ENCODE measurements at regions not wholly inside any gene's neighbourhood (a gene's known extent, or its start where the extent isn't known, plus 50 kb on each side); places are given as distances from the start of the nearest gene placed in this dataset.
A peak's percentile ranks its signal among the peaks of the same experiment; 100 is the strongest.
"Not testable (repeated sequence)": the region's sequence is repeated elsewhere in the genome, so short reads cannot be mapped to it uniquely, and the experiment has no call there.

DNA sequence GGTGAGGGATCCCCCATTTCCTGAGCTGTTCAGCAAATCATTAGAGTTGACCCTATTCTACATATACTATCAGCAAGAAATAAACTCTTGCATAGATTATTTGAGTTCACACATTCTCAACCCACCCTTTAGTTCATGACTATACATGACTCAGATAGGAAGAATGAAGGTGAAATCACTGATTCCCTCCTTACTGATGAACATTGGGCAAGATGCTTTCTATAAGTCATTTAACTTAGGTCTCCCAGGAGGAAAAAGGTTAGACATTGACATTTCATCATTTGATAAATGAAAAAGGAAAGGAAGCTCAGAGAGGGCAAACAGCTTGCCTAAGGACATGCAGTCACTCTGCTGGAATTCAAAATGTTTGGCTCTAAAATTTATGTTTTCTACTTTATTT, 408.0 kb downstream of the TMEM182 start:
- DNase-seq, result no peak

DNA sequence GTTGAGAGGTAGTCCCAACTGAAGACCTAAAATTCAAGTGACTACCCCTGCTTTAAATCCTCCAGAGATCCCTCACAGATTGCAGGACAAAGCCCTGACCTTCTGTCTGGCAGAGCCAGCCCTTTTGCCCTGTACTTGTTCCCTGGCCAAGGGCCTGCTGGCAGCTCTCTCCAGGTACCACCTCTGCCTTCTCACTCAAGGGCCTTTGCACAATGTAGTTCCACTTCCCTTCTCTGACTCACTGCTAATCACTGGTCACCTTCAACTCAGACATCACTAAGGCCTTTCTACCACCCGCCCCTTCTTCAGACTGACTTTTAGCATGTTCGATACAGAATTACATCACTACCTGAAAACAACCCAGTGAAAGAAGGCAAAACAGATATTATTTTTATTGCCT, 411.0 kb downstream of the TMEM182 start:
- DNase-seq, result no peak

DNA sequence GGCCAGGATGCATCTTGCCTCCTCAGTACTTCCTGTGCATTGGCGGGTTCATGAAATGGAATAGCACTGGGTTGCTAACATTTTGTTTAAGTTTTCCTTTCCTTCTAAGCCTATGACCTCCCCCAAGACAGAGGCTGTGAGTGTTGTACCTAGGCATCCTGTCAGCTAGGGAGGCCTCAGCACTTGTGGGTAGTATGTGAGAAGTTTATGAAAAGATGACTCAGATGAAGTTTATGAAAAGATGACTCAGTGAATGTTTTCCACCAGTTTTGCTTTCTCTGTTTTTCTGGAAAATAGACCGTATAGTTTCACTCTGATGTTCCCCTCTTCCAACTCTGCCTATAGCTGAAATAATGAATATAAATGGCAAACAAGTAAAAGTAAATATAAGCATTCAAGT, 412.9 kb downstream of the TMEM182 start:
- DNase-seq, result peak; percentile 9

DNA sequence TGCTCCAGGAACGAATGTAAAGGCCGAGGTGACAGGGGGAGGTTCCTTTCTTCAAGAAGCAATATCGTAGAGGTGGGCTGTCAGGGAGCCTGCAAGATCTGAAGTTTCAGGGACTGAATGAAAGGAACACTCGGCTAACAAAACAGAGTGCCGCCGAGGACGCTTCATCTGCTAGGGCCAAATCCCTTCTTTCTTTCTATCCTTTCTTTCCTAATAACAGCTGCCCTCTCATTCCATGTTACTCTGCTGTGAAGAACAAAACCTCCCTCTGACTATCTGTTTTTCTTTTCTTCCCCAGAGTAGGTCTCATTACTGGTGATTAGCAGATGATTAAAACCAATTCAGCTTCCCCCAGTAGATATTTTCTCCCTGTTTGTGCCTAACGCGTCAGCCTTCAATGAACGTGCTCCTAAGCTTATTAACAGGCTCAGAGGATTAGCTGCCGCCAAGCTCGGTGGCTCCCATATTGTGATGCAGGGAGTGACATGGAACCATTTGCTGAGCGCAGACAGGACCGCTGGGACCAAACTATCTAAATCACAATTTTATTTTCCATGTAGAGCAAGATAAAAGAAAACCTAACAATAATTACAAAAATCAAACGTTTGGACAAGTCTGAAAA, 414.6 kb downstream of the TMEM182 start:
- DNase-seq, result no peak

DNA sequence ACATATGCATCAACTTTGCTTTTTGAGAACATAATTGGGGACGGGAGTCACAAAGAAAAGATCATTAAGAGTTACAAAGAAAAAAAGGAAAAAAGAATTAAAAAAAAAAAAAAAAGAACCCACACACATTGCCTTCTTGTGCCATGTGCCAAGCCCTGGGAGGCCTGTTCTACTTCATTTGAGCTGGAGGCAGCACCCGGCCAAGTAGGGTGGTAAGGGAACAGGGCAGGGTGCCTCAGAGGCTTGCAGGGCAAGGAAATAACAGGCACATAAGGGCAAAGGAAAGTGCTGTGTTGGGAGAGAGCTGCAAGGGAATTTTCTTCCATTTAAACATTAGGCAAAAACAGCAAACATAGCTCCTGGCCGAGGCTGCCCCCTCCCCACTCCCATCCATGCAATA, 418.0 kb downstream of the TMEM182 start:
- DNase-seq, result no peak

DNA sequence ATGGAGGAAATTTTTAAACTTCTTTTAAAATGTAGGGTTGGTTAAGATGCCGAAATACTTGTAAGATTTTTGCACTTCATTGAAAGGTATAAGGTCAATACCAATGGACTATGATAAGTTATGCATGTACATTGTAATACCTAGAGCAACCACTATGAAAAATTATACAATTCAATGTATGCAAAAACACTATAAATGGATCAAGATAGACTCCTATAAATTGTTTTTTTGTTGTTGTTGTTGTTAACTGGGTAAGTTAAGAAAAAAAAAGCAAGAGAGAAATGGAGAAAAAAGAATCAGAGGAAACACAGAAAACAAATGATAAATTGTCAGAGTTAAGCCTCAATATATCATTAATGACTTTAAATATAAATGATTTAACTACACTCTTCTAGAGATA, 421.2 kb downstream of the TMEM182 start:
- DNase-seq, result no peak

DNA sequence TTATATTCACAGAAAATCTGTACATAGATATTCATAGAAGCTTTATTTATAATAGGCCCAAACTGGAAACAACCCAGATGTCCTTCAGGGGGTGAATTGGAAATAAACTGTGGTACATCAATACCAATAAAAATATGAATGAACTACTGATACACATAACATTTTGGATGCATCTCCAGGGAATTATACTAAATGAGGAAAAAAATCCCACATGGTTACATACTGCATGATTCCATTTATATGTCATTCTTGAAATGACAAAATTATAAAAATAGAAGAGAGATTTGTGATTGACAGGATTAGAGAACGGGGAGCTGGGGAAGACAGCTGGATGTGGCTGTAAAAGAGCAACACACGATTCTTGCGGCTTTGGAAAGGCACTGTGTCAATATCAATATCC, 435.0 kb downstream of the TMEM182 start:
- no peak for DNase-seq

DNA sequence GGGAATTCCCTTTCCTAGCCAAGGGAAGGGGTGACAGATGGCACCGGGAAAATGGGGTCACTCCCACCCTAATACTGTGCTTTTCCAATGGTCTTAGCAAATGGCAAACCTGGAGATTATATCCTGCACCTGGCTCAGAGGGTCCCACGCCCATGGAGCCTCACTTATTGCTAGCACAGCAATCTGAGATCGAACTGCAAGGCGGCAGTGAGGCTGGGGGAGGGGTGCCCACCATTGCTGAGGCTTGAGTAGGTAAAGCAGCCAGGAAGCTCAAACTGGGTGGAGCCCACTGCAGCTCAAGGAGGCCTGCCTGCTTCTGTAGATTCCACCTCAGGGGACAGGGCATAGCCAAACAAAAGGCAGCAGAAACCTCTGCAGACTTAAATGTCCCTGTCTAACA, 438.9 kb downstream of the TMEM182 start:
- not testable (repeated sequence) for DNase-seq

DNA sequence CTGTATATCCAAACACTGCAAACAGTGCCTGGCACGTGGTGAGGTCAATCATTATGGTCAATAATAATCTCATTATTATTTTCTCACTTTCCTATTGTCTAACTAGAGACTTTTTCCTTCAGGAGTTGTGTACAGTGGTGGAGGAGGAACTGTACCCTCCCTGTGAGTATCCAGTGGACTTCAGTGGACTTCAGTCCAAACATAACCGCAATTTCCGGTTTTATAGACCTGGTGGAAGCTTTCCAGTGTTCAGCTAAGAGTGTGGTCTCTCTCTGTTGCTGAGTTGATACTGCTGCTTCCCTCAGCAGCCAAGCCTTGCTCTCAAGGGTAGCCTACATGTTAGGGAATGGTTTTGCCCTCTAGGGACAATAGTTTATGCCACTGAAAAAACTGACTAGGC, 447.1 kb downstream of the TMEM182 start:
- DNase-seq, result no peak

DNA sequence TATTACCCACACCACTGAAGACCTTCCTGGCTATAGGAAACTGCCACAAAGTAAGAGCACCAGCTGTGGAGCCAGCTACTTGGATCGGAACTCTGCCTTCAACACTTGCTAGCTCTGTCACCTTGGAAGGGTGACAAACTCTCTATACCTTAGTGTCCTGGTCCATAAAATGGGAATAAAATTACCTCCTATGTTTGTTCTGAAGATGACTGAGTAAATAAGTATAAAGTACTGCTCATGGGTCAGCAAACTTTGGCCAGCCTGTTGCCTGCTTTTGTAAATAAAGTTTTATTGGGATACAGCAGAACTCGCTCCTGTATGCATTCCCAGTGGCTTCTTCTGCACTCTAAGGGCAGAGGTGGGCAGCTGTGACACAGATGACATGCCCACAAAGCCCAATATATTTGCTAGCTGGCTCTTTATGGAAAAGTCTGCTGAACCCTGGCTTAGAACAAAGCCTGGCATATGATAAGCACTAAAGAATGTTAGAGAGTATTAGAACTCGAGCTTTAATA, 451.3 kb downstream of the TMEM182 start:
- no peak for DNase-seq

DNA sequence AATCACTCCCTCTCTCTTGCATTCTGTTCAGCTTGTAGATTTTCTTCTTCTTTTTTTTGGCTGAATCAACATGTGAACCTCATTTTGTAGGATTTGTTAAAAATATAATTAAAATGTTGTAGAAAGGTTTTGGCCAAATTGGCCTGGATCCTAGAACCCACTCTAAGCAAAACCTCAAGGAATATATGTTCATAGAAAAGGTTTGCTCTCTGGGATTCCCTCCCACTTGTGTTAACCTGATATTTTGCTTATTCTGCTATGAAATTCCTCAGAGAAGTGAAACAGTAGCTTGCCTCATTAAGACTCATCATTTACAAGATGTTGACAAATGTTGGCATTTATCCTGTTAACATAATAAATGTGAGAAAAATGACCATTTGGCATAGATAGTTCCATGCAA, 456.7 kb downstream of the TMEM182 start:
- no peak for DNase-seq

DNA sequence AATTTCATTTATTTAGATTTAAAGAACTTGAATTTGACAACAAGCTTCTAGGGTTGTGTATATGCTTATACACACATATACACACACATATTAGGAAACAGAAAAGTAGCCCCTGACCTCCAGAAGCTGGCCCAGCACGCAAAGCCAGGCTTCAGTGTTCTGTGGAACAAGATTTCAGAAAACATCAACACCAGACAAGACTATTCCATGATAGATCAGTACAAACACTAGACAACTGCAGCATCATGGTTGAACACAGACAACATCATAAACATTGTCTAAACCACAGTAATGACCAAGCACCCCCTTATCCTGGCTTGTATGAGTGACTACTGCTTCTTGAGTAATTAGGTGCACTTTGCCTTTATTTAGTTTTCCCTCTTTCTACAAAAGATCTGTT, 457.6 kb downstream of the TMEM182 start:
- DNase-seq, result no peak

DNA sequence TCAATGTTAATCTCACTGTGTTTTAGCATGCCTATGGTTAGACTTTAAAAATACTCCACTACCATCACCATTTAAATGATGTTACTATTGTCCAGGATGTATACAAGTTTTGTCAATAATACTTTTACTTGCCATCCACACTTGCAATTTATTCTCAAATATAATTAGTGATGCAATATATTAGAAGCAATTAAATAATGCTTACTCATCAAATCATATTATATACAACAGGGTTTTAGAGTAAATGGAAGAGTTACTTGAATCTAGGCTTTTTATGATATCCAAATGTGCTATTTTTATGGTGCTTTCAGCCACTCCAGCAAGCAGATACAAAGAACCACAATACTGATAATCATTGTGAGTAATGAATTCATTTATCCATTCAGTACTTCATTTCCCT, 461.1 kb downstream of the TMEM182 start:
- DNase-seq, result no peak

DNA sequence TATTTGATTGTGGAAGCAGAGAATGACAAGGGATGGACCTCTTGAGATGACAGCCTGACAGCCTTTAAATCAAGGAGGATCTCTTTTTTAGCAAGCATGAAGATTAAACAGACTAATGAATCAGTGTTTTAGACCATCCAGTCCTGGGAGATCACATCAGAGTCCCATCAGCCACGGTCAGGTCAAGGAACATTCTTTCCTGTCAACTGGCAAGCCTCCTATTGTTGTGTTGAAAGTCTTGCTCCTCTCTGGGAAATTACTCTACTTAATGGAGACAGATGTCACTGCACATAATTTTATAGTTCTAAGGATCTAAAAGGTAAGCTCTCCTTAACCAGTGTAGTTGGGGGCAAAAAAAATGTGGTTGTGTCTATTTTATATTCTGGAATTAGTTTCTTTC, 469.0 kb downstream of the TMEM182 start:
- DNase-seq, result no peak

DNA sequence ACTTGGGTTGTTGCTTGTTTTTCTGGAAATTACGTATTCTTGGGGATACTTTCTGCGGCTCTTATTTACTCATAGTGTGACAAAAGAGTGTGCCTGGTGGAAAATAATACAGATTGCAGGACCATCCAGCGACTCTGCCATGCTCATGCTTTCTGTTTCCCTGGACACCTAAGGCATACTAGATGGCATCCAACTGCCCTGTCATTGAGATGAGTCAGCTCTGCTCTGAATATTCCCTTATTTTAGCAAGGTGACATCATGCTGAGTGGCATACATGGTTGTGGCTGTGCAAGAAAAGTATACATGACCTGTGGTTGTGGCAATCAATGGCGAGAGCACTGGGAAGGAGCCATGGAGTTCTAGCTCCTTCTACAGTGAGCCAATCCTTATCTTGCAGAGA, 471.0 kb downstream of the TMEM182 start:
- DNase-seq, result no peak

DNA sequence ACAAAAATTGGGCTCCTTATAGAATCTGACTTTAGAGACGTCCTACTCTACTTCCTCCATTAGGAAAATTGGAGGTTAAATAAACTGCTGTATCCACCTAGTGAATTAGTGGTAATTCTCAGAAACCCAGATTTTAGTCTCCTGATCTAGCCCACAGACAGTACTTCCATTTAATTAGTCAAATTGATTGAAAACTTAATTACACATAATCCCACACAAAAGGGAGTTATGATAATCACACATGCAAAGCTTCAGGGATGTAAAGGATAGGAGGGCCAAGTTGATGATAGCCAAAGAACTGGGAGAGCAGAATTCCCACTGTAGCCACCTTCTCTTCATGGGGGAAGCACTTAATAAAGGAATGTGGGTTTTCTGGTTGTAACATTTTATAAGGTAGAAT, 471.9 kb downstream of the TMEM182 start:
- DNase-seq, result no peak

DNA sequence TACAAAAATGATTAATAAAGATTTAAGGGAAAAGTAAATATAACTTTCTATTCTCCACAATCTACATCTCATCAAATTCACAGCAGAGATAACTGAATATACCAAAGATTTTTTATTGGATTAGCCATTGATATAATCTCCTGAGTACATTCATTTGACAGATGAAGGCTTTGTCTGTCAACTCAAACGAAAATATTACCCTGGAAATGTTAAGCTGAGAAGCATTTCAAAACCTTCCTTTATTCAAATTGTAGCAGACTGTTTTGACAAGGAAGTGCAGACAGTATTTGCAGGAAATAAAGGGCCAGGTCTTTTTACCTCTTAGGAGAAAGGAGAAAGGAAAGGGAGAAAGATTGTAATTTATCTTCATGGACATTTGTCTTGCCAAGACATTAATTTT, 473.5 kb downstream of the TMEM182 start:
- DNase-seq, result no peak

DNA sequence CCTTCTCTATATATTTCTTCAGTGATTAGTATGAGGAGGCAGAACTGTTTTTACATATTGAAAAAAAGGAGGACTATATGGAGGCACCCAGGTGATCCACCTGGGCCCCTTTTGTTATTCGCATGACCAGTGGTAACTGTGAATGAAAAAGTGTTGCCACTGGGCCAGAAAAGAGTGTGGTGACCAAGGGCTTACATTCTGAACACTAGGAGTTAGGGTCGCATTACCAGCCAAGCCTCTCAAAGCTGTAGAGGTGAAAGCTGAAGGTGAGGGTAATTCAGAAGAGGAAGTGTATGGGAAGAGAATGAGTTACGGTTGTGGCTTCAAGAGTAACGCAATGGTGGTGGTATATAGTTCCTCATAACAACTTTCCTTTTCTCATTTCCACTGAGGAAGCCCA, 487.6 kb downstream of the TMEM182 start:
- no peak for DNase-seq

DNA sequence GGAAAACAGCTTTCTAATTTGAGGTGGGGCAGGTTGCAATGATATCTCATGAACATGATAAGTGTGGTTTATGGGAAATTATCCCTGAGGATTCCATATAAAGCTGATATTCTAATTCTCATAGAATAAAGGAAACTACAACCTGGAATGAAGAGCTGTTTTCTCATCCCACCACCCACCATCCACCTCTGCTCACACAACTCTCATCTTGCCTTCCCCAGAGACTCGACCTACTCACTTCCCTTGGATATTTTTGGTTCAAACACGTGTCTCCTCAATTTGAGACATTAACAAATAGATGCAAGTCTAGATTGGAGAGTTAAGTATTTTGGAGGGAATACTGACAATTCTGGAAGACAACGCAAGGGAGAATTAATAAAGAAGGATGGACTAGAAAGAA, 490.9 kb downstream of the TMEM182 start:
- DNase-seq, result no peak

DNA sequence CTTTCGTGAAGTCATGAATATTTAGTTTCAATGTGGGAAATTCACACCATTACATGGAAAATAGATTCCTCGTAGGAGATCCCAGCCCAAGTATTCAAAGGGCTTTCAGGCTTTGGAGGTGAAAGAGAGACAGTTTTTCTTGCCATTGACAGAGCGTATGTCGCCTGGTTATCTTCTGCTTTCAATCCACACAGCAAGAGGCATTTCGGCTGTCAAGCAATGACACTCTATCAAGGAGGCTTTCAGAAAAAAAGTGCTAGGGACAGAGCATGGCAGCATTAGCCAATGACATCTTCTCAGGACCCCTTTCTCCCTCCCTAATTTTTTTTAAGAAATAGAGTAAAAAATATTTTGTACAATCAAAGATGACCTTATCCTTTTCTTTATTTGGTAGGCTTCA, 492.8 kb downstream of the TMEM182 start:
- no peak for DNase-seq

DNA sequence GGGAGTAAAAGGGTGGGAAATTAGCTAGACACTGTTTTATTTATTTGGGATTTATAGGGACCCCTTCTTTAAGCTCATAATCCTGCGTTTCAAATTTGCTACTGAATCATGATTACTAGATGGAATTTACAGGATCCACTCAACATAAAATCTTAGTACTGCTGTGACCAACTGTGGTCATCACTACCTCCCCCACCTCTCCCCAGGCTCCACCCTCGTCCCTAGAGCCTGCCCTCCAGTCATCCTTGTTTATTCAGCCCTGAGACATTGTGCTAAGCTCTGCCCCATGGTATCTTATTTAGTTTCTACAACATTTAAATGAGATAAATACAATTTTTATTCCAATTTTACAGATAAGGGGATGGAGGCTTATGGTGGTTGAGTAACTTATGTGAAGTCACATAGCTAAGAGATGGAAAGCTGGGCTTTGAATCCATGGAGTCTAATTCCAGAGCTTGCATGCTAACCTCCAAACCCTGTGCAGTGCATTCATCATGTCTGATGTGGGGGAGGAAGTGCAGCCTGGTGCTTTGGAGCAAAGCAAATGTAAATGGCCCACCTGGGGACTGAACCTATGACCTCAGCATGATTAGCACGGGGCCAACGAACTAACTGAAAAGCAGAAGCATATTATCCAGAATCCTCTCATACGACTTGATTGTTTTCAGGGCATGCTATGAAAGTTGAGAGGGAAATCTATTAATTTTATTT, 502.4 kb downstream of the TMEM182 start:
- no peak for DNase-seq

DNA sequence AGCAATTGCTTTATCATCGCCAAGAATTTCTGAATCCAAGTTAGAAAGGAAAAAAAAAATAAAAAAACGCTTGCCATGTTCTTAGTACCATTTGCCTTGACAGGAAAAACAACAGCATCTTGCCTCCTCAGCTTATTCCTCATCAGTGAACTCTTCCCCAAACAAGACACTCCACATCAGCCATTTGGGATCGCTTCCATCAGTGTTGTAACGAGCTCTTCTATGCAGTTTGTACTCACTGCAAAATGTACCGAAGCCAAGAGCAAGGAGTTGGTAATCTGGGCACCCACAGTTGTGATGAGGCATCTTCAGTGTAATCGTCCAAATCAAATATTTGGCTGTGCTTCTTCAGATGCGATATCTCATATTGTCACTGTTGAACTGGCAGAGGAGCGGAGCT, 503.7 kb downstream of the TMEM182 start:
- no peak for DNase-seq

DNA sequence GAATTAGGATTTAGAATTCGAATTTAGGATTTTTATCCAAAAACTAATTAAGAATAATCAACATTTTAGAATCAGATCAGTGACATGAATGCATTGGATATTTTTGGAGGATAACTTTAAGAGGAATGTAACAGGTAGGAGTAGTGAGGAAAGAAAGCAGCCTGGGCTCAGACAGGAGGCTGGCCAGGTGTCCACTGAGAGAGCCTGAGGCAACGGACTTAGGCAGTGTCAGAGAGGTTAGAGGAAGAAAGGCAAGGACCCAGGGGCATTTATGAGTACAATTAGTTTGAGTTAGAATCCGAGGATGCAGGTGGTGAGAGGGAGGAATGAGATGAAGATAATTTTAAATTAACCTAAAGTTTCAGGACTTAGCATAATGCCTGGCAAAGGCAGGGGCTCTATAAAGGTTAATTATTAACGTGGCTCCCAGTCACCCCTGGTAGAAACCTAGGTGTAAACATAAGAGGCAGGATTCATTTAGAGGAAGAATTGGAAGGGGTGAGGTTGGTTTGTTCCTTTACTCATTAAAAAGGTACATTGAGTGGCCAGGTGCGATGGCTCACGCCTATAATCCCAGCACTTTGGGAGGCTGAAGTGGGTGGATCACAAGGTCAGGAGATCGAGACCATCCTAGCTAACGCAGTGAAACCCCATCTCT, 507.1 kb downstream of the TMEM182 start:
- DNase-seq, result no peak

DNA sequence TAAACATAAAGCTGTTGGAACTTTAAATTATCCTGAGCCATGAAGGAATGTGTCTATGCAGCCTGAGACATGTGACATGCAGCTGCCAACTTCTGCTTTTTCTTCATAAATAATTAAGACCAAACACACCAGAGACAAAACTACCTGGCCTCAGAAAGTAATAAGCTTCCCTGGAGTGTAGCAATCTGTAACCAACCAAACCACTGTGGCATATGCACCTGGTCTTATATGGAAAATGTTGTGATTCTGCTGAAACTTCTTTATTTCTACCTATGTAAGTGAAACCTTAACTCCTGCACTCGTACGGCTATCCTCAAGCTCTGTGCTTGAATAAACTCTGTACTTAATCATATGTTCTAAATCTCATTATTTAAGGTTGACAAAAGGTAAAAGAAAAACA, 515.0 kb downstream of the TMEM182 start:
- no peak for DNase-seq
